GM12878 (cell line): ENCODE measurements at regions not wholly inside any gene's neighbourhood (a gene's known extent, or its start where the extent isn't known, plus 50 kb on each side); places are given as distances from the start of the nearest gene placed in this dataset.
A peak's percentile ranks its signal among the peaks of the same experiment; 100 is the strongest.

ENCODE experiments used
- ATAC-seq: fragments of 200-7000 bp; cut with Tn5 transposase; 3 replicates; pipeline ENCODE4 v1.9.1; 2020; ENCODE audit warnings: mild to moderate bottlenecking, moderate library complexity
- BruUV-seq: library from RNA; stranded (reverse); fragments of 400-500 nt; replicated peaks from 2 replicates; lab custom pipeline; 2021; lab: Mats Ljungman, UMichigan
- CTCF ChIA-PET: fragments of 300-600 bp; sonication (Branson Sonifier 250); formaldehyde crosslinking; extraction: SDS; loops from one replicate; lab custom pipeline; 2021; ENCODE audit warnings: inconsistent platforms; lab: Yijun Ruan, JAX
- POLR2A ChIA-PET: fragments of 350-600 bp; formaldehyde crosslinking; extraction: SDS; loops from one replicate; lab custom pipeline; 2021; ENCODE audit warnings: inconsistent platforms; lab: Charles Lee
- RAD21 ChIA-PET: fragments of 300-600 bp; sonication (Branson Sonifier 250); formaldehyde crosslinking; loops from one replicate; lab custom pipeline; 2023; ENCODE audit warnings: antibody characterized with exemption; ENCODE audit not compliant: unreplicated experiment; lab: Charles Lee
- SMC1A ChIA-PET: fragments of 300-600 bp; sonication (Branson Sonifier 250); formaldehyde crosslinking; loops from one replicate; lab custom pipeline; 2023; ENCODE audit not compliant: unreplicated experiment, uncharacterized antibody; lab: Charles Lee
- DNase-seq: peaks from one replicate; pipeline ENCODE4 v3.0.0-alpha.2; 2011; ENCODE audit warnings: low read depth, low spot score
- FAIRE-seq: peaks from 3 replicates; lab custom pipeline; 2011; peaks lifted over from hg19 to GRCh38; lab: Jason Lieb, UNC
- H2AFZ ChIP-seq: 2 replicates; pipeline ENCODE4 v1.6.0; 2011; ENCODE audit warnings: low read depth, low read length, control low read depth; ENCODE audit not compliant: control insufficient read depth
- H3K27ac ChIP-seq: 2 replicates; pipeline ENCODE4 v1.5.1; 2011; ENCODE audit warnings: control low read depth; ENCODE audit not compliant: control insufficient read depth, insufficient read depth
- H3K27me3 ChIP-seq, 2 experiments: replicated peaks in 1 of 2; 2 replicates each; pipeline versions ENCODE4 v1.6.0 to v1.6.1; 2011; ENCODE audit warnings: low read length in 1 of 2; ENCODE audit not compliant: control insufficient read depth in 2 of 2, insufficient read depth in 2 of 2
- H3K36me3 ChIP-seq, 2 experiments: 2 replicates each; pipeline ENCODE4 v1.5.1; 2011; ENCODE audit warnings: low read length in 1 of 2; ENCODE audit not compliant: control insufficient read depth in 2 of 2, insufficient read depth in 2 of 2
- H3K4me1 ChIP-seq: 2 replicates; pipeline ENCODE4 v1.6.1; 2011; ENCODE audit warnings: mild to moderate bottlenecking, low read length, moderate library complexity, mixed read lengths; ENCODE audit not compliant: control insufficient read depth, insufficient read depth
- H3K4me2 ChIP-seq: 2 replicates; pipeline ENCODE4 v1.6.0; 2011; ENCODE audit warnings: control low read depth; ENCODE audit not compliant: control insufficient read depth, insufficient read depth
- H3K4me3 ChIP-seq: fragments of 200-600 bp; sonication (generic); 2 replicates; pipeline ENCODE4 v1.5.1; 2016
- H3K79me2 ChIP-seq: 2 replicates; pipeline ENCODE4 v1.6.0; 2011; ENCODE audit warnings: low read length; ENCODE audit not compliant: control insufficient read depth, insufficient read depth
- H3K9ac ChIP-seq: 2 replicates; pipeline ENCODE4 v1.8.0; 2011; ENCODE audit warnings: low read length, control low read depth, mixed read lengths; ENCODE audit not compliant: control insufficient read depth, insufficient read depth
- H3K9me3 ChIP-seq: replicated peaks from 3 replicates; pipeline ENCODE4 v1.5.1; 2011; ENCODE audit warnings: mild to moderate bottlenecking, low read length; ENCODE audit not compliant: control insufficient read depth, insufficient read depth
- H4K20me1 ChIP-seq: 2 replicates; pipeline ENCODE4 v1.6.0; 2011; ENCODE audit not compliant: control insufficient read depth, insufficient read depth
- CEBPB ChIP-seq, 2 experiments: fragments of 150-350 bp in 1 of 2; IDR thresholded peaks; 2 replicates each; pipeline ENCODE4 v1.6.1; 2012 to 2014; ENCODE audit warnings: low read depth in 2 of 2, low read length in 2 of 2, borderline replicate concordance in 1 of 2, inconsistent platforms in 1 of 2
- RAD21 ChIP-seq: IDR thresholded peaks from 2 replicates; pipeline ENCODE4 v1.6.1; 2011; ENCODE audit warnings: mild to moderate bottlenecking, low read depth, low read length, moderate library complexity; ENCODE audit not compliant: insufficient read depth
- WGBS: methylation state at CpG from one replicate; pipeline ENCODE4 v1.1.6; 2016; ENCODE audit warnings: low lambda C conversion rate; ENCODE audit not compliant: insufficient replicate concordance, insufficient coverage; ENCODE audit errors: missing lambda C conversion rate; 5-methylcytosine and 5-hydroxymethylcytosine counted together
- in situ Hi-C: fragments of 300-500 bp; cut with MboI; formaldehyde crosslinking; loops from 9 replicates; pipeline ENCODE4 v1.14.3; 2018; ENCODE audit warnings: mixed read lengths
- intact Hi-C: fragments of 100-400 bp; cut with micrococcal nuclease; formaldehyde crosslinking; loops from one replicate; pipeline ENCODE4 v1.14.2; 2022; ENCODE audit not compliant: unreplicated experiment
- TF ChIP-seq, protein P1 (sequence below): fragments of 450-650 bp; IDR thresholded peaks from 2 replicates; pipeline ENCODE4 v1.6.1; 2018; ENCODE audit warnings: mild to moderate bottlenecking, low read depth, moderate library complexity; ENCODE audit not compliant: partially characterized antibody
- TF ChIP-seq, protein P2 (sequence below): fragments of 150-350 bp; IDR thresholded peaks from 2 replicates; pipeline ENCODE4 v1.6.1; 2016; ENCODE audit warnings: low read depth, low read length

DNA sequence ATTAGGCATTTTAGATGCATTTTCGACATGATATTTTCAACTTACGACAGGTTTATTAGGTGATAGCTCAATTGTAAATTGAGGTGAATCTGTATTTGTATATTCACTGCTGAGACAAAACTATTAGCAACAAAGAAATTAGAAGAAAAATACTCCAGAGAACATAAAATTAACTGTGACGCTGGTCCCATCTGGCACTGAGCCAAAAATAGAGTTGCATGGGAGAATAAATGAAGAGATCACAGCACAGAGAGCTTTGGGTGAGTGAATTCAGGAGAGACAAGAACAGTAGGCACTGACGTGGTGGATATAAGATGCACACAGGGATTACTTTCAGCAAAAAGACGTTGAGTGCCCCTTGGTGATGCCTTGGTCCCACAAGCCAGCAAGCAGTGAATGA is 306.2 kb upstream of the RAB6C start:
- Histone ChIP-seq H3K4me2 (peak overlapping the region; percentile 40; the same call in 1 of the 2 replicates), H3K9ac (no peak overlapping the region), H3K27ac (no peak overlapping the region), H3K9me3 (no peaks in the 10 kb centered on the region; the same call in 2 of the 3 replicates), H3K36me3 (no peaks in the 10 kb centered on the region), H3K4me1 (peaks cover 8% of the 10 kb centered on the region), H4K20me1 (no peaks in the 10 kb centered on the region), H2AFZ (no peak overlapping the region), H3K27me3 (no peaks in the 10 kb centered on the region; a peak in 1 of 4 replicates), H3K4me3 (no peak overlapping the region), H3K79me2 (no peaks in the 10 kb centered on the region)
- ChIA-PET CTCF (interaction anchor here (1.2 kb wide), 1 partner anchor 143 kb away, joined by 3 read pairs; no protein-coding TSS in a partner anchor), SMC1A (no interaction called here), POLR2A (no interaction called here), RAD21 (no interaction called here)
- ATAC-seq (no peak), DNase-seq (no peak), FAIRE-seq (no peak)
- in situ Hi-C loops (no loop called here), intact Hi-C loops (no loop called here)
- 25% methylated on average over 5 of the region's 5 CpGs for whole genome bisulfite sequencing
- BruUV-seq, result no TSS peak
- TF ChIP-seq, protein P1, sequence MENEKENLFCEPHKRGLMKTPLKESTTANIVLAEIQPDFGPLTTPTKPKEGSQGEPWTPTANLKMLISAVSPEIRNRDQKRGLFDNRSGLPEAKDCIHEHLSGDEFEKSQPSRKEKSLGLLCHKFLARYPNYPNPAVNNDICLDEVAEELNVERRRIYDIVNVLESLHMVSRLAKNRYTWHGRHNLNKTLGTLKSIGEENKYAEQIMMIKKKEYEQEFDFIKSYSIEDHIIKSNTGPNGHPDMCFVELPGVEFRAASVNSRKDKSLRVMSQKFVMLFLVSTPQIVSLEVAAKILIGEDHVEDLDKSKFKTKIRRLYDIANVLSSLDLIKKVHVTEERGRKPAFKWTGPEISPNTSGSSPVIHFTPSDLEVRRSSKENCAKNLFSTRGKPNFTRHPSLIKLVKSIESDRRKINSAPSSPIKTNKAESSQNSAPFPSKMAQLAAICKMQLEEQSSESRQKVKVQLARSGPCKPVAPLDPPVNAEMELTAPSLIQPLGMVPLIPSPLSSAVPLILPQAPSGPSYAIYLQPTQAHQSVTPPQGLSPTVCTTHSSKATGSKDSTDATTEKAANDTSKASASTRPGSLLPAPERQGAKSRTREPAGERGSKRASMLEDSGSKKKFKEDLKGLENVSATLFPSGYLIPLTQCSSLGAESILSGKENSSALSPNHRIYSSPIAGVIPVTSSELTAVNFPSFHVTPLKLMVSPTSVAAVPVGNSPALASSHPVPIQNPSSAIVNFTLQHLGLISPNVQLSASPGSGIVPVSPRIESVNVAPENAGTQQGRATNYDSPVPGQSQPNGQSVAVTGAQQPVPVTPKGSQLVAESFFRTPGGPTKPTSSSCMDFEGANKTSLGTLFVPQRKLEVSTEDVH, result no peak
- TF ChIP-seq RAD21, result no peak
- TF ChIP-seq CEBPB (IDR thresholded peaks at IDR 0.05; ENCODE audit: borderline replicate concordance in 1 of 2, low read depth in 2 of 2, low read length in 2 of 2), result no peak
- TF ChIP-seq, protein P2, sequence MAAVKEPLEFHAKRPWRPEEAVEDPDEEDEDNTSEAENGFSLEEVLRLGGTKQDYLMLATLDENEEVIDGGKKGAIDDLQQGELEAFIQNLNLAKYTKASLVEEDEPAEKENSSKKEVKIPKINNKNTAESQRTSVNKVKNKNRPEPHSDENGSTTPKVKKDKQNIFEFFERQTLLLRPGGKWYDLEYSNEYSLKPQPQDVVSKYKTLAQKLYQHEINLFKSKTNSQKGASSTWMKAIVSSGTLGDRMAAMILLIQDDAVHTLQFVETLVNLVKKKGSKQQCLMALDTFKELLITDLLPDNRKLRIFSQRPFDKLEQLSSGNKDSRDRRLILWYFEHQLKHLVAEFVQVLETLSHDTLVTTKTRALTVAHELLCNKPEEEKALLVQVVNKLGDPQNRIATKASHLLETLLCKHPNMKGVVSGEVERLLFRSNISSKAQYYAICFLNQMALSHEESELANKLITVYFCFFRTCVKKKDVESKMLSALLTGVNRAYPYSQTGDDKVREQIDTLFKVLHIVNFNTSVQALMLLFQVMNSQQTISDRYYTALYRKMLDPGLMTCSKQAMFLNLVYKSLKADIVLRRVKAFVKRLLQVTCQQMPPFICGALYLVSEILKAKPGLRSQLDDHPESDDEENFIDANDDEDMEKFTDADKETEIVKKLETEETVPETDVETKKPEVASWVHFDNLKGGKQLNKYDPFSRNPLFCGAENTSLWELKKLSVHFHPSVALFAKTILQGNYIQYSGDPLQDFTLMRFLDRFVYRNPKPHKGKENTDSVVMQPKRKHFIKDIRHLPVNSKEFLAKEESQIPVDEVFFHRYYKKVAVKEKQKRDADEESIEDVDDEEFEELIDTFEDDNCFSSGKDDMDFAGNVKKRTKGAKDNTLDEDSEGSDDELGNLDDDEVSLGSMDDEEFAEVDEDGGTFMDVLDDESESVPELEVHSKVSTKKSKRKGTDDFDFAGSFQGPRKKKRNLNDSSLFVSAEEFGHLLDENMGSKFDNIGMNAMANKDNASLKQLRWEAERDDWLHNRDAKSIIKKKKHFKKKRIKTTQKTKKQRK, result no peak
